NCI-H1048 (cell line): ENCODE measurements at regions not wholly inside any gene's neighbourhood (a gene's known extent, or its start where the extent isn't known, plus 50 kb on each side); places are given as distances from the start of the nearest gene placed in this dataset.

Source experiments
- DNase-seq: peaks from one replicate; lab custom pipeline; 2025; lab: John Stamatoyannopoulos, UW

DNA sequence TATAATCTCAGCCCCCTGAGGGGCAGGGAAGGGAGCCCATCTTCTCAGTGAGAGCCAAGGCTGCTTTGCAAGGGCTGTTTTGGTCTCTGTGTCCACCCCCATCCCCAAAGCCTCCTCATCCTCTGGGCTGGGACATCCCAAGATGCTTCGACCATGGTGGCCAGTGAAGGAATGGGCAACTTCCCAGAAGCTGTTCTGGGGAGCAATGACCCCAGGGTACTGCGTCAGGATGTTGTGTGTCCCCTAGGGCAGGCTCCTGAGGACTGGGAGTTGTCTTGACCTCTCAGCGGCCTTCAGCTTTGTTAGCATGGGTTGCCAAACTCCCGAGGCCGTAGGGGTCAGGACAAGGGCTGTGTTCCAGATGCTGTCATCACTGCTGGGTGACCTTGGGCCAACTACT is 238.4 kb upstream of the POU3F1 start:
- DNase-seq = no peak

DNA sequence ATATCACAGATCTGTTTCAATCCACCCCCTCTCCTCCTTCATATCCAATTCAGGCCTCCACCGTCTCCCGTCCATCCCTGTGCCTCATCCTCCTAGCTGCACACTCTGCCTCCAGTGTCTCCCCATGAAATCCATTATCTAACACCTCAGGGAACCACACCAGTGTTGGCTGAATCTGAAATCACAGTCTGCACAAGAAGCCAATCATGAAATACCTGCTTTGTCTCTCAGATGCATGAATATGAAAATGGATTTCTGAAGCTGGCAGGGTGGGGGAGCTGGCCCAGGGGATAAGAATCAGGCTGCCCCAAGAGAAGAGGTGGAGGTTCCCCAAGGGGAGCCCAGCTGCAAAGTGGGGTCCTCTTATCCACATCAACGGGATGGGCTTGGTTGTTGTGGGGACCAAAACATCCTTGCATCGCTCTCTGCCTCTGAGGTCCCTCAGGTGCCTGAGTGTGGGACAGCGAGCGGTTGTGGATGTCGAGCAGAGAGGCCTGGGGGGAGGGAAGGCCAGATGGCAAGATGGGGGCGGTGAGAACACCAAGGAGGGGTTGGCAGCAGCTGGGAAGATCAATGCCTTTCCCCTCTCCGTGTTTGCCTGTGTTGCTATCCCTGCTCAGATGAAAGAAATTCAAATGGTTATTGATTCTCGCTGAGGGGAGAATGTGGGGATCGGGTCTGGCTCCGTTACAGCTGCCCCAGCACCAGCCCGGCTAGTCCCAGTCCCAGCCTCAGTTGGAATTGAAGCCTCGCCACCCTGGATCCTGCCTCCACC is 237.3 kb upstream of the POU3F1 start:
- no peak for DNase-seq

DNA sequence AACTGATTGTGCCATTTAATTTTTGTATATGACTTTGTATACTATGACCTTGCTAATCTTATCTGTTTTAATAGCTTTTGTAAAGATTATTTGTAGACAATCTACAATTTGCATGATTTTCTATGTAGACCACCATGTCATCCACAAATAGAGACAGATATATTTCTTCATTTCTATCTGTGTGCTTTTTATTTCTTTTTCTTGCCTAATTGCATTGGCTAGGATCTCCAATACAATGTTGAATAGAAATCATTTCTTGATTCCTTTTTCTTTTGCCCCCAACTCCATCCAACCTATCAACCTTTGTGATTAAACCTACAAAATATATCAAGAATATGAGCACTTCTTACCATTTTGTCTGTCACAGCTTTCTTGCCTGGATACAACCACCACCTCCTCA is 232.6 kb upstream of the POU3F1 start:
- no peak for DNase-seq

DNA sequence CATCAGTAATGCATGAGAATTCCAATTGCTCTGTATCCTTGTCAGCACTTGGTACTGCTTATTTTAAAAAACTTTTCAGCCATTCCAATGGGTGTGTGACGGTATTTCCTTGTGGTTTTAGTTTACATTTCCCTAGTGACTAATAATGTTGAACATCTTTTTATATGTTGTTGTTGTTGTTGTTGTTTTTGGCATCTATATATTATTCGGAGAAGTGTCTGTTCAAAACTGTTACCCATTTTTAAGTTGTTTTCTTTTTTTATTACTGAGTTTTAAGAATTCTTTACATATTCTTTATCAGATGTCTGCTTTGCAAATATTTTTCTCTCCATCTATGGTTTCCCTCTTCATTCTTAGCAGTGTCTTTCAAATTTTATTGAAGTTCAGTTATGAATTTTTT is 231.1 kb upstream of the POU3F1 start:
- DNase-seq = no peak

DNA sequence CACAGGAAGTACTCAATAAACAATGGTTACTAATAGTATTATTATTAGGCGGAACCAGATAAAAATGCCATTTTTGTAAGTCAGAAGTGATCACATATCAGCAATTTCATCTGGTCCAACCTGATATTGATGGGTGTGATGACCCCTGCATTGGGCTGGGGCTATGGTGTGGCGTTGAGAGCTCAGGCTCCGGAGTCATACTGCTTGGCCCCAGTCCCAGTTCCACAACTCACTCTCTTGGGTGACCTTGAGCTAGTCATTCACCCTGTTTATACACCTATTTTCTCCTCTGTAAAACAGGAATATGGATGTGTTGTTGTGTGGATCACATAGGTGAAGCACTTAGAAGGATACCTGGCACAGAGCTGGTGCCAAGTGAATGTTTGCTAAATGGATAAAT is 229.4 kb upstream of the POU3F1 start:
- no peak for DNase-seq

DNA sequence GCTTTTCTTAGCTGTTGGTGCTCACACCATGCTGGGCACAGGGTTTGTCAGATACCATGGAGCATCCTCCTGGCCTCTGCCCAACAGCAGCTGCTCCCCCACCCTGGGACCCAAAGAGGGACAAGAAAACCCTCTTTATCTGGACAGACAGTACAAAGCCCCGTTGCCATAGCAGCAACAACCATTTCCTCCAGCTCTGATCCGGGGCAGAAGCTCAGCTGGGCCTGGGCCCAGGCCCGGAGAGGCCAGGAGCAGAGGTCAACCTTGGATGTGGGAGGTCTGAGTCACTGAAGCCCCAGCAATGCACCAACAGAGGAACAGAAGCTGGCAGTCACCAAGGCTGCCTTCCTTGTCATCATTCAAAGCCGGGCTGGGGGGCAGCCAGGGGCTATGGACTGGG is 228.4 kb upstream of the POU3F1 start:
- no peak for DNase-seq

DNA sequence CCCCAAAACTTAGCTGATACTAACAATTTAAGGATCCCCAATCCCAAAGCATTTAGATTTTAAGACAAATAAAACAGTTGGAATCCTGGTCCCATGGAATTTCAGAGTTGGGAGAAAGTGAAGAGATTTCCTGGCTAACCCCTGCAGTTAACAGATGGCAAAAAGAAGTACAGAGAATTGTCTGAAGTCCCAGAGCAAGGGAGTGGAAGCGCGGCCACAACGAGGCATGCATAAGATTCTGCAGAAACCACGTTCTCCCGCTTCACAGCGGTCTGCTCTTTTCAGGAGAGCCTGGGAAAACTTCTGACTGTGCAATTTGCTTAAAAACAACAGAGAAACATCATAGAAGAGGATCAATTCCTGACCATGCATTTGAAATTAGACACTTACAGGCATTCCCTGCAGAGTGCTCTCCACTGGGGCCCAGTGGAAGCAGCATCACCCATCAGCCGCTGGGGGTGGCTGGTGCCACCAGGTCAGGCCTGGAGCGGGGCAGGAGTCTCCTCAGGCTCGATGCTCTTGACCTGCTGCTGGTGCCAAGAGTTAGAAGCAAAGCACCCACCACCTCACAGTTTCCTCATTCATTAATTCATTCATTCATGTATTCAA is 226.7 kb upstream of the POU3F1 start:
- DNase-seq = no peak

DNA sequence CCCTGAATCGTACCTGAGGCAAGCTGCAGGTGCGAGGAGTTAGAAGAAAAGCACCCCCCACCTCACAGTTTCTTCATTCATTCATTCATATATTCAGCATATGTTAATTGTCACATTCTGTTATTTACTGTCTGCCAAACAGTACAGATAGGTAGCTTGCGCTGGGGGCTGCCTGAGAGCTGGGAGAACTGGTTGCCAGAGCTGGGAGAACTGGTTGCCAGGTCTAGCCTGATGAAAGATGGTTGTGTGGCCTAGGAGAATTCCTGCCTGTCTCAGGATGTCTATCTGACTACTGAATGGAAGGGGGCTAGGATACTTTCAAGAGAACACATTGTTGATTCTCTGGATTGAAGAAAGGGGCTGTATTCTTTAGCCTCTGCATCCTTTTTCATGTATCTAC is 225.9 kb upstream of the POU3F1 start:
- no peak for DNase-seq

DNA sequence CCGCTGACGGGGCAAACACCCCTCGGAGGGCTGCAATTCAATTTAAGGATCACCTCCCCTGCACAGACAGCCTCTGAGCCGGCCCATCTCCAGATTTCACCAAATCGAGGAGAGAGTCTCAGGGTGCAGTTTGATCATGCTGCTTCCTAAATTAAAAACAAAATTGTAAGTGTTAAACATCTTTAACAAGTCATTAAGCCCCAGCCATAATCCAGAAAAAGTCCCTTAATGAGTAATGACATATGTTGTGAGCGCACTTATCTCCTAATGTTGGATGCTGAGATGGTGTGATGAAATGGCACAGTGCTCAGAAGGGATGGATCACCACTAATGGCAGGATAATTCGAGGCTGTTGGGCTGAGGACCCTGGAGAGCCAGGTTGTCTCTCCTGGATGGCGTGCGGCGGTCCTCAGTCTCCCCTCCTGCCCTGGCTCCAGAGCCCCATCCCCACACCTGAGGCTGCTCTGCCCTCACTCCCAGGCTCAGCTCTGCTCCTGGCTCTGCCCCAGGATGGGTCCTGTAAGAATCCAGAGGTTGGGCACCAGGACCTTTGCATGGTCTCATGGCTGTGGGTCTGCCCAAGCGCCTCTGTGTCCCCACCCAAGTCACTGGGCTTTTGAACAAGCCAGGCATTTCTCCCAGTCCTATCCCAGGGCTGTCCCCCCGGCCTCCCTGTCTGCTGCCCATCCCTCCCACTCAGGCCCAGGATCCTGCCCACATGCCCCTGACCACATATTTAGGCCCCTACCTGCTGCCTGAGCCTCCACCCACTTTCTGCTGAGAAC is 224.4 kb upstream of the POU3F1 start:
- DNase-seq = no peak

DNA sequence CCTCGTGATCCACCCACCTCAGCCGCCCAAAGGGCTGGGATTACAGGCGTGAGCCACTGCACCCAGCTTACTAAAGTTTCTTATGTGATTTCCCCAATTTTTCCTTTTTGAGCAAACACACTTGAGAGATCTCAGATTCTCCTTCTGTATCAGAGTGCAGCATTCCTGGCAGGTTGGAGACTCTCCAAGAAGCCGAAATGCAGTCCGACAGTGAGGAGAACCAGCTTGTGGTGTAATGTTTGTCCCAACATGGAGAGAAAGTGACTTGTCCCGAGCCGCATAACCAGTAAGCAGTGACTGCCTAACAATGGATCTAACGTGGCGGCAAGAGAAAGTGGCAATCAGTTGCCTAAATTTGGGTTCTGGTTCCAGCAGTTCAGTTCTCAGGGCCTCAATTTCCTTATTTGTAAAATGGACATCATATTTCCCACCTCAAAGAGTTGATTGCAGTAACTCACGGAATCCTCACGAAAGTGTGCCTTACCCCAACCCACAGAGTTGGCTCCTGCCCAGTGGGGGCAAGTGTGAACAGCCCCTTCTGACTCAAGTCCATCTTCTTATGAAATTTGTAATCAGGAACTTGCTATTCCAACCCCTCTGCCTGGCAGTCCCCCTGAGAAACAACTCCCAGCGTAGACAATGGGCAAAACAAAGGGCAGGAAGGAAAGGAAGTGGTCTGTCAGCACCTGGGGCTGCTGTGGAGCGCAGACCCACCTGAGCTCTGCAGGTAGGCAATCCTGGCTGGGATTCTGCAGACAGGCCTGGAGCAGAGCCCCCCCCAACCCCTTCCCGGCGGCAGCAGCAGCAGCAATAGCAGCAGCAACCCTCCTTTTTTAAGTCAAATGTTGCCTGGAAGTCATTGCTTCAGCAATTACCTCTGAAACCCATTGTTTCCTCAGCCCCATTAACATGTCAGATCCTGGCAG is 223.6 kb upstream of the POU3F1 start:
- DNase-seq = no peak

DNA sequence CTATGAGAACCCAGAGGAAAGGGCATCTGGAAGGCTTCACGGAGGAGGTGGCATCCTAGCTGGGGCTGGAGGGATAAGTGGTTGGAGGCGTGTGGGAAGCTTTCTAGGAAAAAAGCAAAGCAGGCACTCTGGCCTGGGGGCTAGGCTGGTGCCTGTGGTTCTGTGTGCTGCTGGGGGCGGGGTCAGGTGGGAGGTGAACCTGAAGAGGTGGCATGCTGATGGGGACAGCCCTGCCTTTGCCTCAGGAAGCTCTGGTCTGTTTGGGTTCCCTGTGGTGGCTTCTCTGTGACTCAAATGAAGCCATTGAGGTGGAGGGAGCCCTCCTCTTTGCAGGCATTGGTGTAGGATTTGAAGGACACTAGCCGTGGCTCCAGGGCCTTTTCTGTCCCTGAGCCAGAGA is 221.6 kb upstream of the POU3F1 start:
- DNase-seq = no peak

DNA sequence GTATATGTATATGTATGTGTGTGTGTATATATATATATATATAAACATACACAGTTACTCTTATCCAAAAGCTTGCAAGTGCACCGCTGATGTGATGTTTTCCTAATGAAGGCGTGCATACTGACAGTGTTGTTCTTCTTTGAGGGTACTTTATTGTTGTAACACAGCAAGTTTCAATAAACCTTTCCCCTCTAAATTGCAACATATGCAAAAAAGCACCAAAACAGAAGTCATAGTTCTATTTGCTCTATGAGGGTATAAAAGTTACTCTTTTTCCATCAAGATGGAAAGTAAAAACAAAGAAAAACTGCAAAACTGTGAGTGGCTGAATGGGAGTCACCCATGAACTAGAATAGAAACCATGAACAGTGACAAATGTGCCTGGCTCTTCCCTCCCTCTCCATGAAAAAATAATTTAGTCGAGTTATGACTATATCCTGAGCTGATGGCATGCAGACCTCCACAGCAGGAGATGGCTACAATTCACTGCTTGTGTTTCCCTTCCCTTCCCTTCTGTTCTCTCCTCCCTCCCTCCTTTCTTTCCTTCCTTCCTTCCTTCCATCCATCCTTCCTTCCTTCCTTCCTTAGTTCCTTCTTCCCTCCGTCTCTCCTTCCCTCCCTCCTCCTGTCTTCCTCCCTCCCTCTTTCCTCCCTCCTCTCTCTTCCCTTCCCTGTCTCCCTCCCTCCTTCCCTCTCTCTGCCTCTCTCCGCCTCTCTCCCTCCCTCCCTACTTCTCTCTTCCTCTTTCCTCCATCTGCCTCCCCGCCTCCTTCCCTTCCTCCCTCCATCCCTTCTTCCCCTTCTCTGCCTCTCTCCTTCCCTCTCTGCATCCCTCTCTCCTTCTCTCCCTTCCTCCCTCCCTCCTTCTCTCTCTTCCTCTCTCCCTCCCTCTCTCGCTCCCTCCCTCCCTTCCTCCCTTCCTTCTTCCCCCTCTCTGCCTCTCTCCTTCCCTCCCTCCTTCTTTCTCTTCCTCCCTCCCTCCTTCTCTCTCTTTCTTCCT is 220.7 kb upstream of the POU3F1 start:
- no peak for DNase-seq

DNA sequence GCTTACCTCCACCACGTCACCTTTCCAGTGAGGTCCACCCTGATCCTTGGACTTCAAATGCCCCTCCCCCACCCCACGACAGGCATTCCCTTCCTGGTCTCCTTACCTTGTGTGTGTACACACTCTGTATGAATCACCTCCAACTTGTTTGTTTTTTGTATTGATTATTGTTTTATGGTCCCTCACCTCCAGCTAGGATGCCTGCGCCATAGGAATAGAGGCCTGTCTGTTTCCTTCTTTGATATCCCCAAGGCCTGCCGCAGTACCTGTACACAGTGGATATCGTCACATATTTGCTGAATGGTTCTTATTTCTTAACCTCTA is 219.6 kb upstream of the POU3F1 start:
- DNase-seq = no peak

DNA sequence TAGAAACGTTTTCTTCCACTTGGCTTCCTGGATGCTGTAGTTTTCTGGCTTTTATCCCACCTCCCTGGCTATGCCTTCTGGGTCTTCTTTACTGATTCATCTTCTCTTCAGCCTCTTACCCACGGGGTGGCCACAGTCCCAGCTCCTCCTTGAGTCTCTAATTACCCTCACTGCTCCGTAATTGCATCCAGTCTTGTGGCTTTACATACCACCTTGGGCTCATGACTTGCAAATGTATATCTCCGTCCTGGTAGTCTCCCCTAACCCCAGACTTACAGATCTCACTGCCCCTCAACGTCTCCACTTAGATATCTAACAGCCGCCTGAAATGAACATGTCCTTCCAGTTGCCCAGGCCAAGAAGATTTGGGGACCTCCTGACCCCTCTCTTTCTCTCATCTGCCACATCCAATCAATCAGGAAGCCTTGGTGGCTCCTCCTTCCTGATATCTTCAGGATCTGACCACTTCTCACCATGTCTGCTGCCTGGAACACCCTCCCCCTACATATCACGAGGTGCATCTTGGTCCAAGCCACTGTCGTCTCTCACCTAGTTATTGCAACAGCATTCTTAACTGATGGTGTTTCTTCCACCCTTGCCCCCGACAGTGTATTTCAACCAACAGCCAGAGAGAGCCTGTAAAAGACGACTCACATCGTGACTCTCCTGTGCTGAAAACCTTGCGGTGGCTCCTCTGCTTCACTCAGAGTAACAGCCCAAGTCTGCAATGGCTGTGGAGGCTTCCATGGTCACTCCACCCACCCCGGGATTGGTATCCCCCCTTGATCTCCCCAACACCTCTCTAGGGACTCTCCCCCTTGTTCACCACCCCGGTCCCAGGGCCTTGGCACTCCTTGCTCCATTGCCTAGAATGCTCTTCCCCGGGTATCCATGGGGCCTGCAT is 219.0 kb upstream of the POU3F1 start:
- no peak for DNase-seq

DNA sequence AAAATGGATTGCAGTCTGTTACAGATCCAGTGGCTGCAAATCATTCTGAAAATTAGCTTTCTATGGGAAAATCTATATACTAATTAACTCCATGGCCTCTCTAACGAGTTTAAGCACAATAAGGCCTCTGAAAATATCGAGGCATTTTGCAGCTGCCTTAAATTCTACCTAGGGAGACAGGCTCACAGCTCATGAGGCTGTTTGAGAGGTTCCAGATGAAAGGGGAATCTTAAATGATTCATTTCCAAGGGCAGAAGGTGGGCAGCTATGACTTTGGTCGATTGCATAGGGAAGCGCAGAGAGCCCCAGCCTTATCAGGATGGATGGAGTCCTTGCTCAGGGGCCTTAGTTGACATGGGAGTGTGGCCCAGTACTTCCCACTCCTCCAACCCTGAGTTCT is 216.8 kb upstream of the POU3F1 start:
- DNase-seq = no peak

DNA sequence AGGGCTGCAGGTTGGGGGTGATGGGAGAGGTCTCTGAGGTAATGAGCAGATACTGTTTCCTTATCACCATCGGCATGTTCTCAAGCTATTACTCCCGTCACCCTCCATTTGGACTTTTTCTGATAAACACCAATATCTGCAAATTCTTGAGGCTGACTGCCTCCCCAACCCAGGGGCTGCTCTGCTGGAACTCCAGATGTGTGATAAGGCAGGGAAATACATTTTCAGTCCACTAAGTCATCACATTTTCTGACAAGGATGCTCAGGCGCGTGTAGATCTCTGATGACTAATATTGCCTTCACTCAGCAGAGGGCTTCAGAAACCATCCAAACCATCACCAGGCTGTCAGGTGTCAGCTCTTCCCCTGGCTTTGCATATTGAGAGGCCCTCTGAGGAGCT is 215.0 kb upstream of the POU3F1 start:
- no peak for DNase-seq

DNA sequence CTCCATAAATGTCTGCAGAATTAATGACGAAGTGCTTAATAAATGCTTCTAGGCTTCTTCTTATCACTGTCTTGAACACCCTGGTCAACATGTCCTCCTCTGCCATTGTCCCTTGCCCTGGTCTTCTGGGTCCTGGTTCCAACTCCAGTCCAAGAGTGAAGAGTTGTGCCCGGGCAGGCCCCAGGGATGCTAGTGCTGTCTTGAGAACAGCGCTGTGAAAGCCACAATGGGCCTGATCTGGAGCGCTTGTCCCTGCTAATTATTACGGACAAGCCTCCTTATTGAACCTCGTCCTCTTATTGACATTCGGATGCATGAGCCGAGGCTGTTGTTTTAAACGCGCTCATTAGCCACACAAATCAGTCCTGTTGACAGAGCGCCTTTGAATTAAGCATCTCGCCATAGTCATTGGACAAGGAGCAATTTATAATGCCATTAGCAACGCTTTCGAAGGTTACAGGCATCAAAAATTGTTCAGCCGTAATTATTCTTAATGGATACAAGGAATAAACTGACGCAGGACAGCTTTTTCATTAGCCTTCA is 211.6 kb upstream of the POU3F1 start:
- no peak for DNase-seq

DNA sequence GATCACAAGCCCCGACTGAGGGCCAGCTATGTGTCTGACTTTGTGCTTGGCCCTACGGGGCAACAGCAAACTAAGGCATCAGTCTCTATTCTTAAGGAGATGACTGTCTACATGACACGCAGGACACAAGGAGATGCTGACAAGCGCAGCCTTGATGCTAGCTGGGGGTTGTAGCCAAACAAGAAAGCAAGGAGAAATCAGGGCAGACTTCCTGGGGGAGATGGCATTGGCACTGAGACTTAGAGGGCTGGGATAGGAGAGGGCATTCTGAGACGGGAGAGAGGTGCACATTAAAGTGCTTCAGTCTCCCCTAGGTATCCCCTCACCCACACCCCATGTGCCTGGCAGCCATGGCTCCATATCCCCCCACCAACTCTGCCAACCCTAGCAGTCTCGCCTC is 210.8 kb upstream of the POU3F1 start:
- no peak for DNase-seq

DNA sequence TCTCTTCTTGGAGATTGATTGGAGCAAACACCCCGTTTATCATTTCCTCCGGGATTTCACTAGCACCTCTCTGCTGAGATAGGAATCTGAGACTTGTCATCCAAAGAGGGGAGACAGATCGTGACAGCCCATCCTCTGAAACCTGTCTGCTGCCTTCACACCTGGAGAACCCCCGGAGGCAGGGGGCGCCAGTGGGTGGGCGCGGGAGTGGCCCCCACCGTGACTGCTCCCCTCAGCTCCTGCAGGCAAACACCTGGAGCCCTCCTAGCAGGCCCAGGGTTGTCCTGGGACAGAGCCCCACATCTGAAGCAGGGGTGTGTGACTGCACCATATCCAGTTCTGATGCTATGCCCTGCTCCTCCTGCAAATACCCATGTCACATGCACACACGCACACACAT is 209.5 kb upstream of the POU3F1 start:
- DNase-seq = no peak

DNA sequence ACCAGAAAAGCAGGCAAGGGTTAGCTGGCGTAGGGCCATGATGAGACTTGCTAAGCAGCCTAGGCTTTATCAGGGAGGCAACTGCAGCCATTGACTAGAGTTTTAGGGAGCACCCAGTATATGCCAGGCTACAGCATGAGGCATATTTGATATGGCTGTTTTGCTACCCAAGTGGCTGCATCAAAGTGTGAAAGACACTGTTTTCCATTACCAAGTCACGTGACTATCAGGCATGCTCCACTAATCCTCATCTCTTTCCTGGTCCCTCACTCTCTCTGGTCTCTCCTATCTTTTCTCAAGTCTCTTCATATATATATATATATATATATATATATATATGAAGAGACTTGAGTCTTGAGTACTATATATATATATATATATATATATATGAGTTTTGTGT is 206.7 kb upstream of the POU3F1 start:
- DNase-seq = no peak
